Endometrium (tissue), 2 donors: ENCODE measurements at regions not wholly inside any gene's neighbourhood (a gene's known extent, or its start where the extent isn't known, plus 50 kb on each side); places are given as distances from the start of the nearest gene placed in this dataset.

ENCODE experiments used
- FAIRE-seq: peaks from 2 replicates; lab custom pipeline; 2012; peaks lifted over from hg19 to GRCh38; lab: Jason Lieb, UNC
- donor health status: control.
- donor health status: control.

DNA sequence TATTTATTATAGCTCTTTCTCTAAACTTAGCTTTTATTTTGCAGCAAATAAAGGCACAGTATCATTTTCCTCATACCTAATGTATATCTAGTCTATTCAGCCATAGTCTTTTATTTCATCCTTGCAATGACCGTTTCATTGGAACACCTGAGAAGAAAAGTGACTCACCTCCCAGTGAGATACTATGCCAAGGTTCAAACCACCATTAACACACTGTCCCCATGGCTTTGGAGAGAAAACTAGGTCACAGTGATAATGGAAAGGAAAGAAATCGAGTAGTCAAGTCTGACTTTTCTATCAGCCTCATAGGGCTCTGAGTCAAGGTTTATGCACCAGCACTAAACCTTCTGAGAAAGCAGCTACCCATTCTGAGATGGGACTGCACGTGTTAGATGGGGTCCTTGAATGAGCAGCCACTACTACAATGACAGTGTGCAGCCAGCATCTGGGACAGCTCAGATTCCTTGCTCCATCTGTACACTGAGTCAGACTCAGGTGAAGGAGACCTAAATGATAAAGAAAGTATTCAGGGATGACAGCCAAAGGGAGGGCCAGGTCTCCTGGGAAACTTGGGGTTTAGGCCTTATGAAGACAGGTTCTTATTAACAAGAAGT is 971.1 kb upstream of the ACVR2A start:
- FAIRE-seq: no peak

DNA sequence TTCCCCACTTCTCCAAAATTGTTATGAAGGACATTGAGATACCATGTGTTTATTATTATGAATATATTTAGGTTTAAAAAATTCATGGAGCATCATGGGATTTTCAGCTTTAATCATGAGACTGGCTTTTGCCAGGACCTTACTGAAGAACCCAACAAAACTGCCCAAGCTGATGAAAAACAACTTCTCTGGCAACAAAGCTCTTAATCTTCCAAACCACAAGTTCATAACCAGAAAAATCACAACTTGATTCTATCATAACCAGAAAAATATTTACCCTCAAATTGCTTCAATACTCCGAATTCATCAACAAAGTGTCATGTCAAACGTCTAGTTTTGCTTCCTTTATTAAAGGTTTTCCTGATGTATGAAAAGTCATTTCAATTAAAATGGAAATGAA is 971.8 kb upstream of the ACVR2A start:
- FAIRE-seq: no peak

DNA sequence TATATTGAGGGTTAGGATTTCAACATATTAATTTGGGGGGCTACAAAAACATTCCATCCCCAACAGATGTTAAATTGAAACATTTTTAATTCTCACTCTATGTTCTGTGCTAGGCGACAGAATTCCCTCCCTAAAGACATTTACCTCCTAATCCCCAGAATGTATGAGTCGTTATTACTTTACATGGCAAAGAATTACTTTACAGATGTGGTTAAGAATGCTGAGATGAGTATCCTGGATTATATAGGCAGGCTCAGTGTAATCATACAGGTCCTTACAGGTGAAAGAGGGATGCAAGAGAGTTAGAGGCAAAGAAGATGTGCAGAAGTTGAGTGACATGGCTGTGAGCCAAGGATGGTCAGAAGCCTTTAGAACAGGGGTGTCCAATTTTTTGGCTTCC is 974.1 kb upstream of the ACVR2A start:
- FAIRE-seq: no peak

DNA sequence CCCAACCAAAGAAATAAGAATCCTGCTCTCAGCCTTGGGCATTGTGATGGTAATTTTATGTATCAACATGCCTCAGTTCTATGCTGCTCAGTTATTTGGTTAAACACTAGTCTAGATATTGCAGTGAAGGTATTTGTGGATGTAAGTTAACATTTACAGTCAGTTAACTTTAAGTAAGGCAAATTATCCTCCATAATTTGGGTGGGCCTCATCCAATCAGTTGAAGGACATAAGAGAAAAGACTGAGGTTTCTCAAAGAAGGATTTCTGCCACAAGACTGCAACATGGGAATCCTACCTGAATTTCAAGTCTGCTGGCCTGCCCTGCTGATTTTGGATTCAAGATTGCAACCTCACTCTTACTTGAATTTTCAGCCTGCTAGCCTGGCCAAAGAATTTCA is 975.5 kb upstream of the ACVR2A start:
- no peak for FAIRE-seq

DNA sequence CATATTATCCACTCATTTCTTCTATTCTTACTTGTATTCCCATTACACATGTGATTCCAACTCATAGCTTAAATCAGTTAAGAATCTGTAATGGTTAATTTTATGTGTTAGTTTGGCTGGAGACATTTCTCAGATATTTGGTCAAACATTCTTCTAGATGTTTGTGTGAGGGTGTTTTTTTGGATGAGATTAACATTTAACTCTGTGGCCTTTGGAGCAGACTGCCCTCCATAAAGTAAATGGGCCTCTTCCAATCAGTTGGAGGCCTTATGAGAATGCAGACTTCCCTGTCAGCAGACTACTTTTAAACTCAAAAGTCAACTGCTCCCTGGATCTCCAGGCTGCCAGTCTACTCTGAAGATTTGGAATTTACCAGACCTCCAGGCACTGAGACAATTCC is 976.8 kb upstream of the ACVR2A start:
- no peak for FAIRE-seq

DNA sequence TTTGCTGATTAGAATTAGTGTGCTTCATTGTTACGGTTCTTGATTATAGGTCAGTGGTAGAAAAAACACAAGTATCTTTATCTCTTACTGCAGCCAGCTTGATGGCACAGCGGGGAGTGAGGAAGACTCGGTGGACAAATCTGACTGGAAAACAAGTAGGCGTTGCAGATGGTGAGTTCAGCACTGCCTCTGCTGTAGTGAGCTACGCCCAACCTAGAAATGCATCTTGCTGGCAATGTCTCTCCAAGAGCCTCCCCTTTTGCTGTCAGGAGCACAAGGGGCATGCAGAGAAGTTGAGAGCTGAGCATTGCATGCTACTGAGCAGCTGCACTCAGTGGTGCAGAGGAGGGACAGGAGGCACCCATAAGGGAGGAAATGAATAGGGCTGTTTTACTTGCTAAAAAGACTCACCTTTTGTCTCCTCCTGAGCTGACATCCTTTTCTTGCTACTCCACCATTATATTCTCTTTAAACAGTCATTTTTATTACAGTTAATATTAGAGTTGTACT is 977.3 kb upstream of the ACVR2A start:
- no peak for FAIRE-seq

DNA sequence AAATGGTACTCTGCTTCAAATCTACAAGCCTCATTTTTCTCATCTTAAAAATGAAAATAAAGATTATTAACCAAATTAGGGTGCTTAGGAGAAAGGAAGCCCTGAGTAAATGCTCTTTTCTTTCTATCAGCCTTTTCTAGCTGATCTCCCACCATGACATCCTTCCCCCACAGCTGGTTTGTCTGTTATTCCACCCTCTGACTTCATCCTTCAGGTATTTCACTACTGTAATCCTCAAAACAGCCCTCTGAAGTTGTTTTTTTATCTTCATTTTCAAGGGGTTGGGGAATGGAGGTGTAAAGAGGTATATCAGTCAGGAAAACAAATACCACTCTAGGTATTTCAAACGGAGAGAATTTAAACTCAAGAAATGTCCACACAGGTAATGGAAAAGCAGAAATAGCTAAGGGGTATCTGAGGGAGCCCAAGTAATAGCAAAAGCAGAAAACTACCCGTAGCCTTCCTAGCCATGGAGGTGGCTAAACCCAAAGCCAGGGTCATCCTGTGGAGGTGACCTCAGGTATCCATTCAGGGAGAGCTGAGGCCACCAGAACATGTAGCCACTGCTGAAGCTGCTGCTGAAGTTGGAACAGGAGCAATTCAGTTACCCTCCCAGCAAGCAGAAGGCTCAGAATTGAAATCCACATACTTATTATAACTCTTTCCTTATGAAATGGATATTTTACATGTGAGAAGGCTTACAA is 990.9 kb upstream of the ACVR2A start:
- no peak for FAIRE-seq

DNA sequence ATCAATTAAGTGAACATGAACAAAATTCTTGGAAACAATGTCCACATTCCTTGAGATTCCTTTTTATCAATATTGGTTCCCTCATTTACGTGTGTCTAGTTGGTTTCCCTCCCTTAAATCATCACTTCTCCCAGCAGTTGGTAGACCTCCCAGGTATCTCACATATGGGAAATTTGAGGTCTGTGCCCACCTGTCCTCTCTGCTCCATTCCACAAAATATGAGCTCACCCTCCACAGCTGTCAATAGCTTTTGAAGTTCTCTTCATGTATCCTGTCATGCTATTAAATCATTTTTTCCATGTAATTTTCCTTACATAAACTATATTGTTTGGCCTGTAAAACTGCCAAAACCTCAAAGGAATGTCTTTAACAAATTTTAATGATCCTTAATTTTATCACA is 992.2 kb upstream of the ACVR2A start:
- FAIRE-seq: no peak

DNA sequence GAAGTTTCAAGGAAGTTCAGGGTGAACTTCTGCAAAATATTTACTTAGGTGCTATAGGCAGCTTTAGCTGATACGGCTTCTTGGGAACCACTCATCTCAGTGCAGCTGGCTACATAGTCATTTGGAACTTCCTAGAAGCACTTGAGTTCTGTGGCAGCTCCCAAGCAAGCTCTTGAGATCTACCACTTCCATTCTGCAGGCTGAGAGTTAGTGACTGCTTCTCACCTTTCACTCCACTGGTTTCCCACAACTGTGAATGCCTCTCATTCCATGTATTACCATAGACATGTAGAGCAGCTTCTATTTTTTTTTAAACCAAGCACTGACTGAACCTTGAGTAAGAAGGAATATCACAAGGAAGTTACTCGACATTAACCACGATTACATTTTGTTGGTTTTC is 994.1 kb upstream of the ACVR2A start:
- no peak for FAIRE-seq

DNA sequence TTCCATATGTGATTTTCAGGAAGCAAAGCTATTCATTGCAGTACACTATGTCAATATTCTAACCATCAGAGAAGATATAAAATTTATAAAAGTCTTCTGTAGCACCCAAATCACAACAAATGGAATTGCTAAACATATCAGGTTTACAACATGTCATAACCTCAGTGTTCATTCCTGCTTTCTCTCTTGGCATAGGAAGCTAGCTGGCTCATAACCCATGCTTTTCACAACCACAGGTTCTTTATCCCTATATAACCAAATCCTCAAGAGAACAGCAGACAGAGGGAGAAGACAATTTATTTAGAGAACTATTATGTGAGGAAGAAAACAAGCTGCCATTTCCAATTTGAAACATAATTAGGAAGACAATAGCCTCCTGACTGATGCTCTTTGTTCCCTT is 997.0 kb upstream of the ACVR2A start:
- FAIRE-seq: no peak

DNA sequence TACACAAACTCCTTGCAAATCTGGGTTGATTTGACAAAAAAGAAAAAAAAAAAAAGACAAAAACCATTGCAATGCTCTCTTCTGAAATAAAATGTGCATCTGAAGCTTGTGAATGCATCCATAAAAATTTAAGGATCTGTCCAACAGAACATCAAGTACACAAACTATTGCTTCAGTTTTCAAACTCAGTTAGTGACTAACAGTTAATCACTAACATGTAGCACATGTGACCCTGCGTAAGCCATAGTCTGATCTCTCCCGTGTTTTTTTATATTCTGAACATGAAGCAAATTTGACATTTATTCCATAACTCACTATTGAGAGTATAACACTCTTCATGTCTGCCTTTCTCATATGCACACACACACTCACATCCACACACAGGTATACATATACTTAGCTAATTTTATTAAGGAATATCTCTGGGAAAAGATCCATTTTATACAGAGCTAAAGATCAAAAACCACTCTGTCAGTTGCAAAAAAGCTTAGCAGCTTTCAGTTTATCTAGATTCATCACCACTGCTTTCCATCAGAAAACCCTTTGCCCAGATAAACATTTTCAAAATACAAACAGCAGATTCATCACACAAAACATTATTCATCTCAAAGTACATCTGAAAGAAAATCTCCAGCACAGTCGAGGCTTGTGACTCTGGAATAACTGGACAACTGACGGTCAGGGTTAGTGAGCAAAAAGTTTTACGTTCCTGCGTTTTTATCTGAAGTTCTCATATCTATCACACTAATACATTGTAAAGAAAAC is 1000.4 kb upstream of the ACVR2A start:
- FAIRE-seq: no peak

DNA sequence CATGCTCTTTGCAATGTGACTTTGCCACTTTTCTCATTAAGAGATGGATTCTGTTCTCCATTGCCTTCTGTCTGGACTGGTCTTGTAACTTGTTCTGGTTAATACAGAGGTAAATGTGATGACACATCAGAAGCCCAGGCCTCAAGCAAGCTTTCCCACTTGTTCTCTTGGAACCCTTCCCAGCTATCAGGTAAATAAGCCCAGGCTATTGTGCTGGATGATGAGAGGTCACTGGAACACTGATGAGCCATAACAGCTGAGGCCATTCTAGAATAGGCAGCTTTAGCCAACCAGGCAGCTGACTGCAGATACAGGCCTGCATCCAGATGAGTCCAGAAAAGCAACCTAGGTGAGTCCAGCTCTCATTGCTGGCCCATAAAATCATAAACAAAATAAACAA is 1007.0 kb upstream of the ACVR2A start:
- FAIRE-seq: no peak

DNA sequence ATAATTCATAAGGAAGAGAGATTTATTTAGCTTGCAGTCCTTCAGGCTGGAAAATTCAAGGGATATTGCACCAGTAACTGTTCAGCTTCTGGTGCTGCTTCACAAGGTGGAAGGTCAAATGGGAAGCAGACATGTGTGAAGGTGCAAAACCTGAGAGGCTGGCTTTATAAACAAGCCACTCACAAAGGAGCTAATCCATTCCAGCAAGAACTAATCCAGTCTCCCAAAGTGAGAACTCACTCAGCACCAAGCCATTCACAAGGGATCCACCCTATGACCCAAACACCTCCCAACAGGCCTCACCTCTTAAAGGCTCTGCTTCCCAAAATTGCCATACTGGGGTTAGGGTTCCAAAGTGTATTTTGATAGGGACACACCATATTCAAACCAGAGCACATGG is 1018.4 kb upstream of the ACVR2A start:
- no peak for FAIRE-seq

DNA sequence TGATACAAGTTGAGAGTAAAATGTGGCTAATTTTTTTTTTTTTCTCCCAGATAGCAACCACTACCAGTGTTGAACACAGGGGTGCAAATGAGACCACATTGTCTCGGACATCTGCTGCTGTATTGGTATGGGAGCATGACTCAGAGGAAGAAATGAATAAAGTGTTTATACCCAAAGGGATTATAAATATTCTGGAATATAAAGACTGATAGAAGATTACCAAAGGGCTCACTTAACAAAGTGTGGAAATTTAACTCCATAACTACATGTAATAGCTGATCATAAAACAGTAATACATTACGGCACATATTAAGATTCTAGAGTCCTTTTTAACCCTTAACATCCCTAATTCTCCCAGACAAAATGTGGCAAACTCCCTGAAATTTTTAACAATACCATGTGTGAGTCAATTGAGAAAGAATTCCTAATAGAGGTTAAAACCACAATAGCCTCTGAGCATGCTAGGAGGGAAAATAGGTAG is 1023.0 kb upstream of the ACVR2A start:
- FAIRE-seq: no peak

DNA sequence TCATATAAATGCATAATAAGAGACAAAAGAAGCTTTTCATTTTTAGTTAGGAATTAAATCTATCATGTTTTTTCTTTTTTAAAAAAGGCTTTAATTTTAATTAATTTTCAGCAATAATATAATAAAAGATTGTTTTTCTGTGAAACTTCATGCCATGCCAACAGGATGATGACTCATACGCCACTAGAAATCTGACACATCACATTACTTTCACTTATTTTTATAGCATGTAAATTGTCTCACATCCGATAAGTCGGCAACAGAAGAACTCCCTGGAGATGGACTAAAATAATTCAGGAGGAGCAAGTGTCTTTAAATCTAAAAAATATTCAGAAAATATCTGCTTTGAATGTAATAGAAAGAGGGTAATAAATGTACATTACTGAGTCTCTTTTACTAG is 1024.2 kb upstream of the ACVR2A start:
- FAIRE-seq: no peak

DNA sequence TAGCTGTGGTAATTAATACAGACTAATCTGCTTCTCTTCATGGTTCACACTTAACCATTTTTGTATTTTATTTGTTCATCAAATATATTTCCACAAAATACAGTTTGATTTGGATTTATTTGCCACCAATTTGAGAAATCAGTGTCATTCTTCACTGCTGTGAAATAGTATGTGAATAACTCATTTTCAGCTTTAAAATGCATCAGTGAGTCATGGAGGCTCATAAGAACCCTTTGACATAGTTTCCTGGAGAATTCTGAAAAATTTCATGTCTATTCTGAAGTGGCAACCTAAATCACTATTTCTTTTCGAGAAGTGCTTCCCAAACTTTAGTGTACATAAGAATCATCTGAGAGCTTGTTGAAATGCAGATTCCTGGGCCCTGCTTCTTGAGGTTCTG is 1026.7 kb upstream of the ACVR2A start:
- FAIRE-seq: no peak

DNA sequence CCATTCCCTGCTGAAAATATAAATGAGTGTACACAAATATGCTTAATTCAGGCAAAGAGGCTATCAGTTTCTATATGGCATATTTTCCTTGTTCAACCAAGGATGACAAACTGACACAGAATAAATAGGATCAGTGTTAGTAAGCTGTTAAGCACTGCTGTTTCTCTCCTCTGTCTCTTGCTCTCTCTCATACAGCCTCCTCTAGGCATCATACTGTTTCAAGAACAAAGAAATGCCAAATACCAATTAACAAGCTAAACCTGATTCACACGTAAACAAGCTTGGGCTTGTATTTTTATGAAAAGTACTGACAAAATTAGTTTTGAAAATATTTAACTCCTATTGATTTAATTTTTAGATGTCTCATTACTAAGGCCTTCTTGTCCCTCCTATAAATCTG is 1027.2 kb upstream of the ACVR2A start:
- FAIRE-seq: no peak

DNA sequence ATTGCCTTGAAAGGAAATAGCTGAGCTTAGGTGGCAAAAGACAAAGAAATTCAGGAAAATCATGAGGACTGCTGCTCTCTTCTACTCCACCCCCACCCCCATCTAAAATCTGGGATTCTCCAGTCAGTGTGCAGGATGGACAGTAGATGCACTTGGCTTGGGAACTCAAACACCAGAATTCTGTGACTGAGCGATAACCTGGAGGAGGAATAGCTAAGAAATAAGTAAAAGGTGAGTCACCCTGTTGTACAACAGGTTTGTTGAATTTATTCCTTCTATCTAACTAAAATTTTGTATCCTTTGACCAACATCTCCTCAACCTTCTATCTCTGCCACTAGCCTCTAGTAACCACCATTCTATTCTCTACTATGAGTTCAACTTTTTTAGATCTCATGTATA is 1029.9 kb upstream of the ACVR2A start:
- no peak for FAIRE-seq

DNA sequence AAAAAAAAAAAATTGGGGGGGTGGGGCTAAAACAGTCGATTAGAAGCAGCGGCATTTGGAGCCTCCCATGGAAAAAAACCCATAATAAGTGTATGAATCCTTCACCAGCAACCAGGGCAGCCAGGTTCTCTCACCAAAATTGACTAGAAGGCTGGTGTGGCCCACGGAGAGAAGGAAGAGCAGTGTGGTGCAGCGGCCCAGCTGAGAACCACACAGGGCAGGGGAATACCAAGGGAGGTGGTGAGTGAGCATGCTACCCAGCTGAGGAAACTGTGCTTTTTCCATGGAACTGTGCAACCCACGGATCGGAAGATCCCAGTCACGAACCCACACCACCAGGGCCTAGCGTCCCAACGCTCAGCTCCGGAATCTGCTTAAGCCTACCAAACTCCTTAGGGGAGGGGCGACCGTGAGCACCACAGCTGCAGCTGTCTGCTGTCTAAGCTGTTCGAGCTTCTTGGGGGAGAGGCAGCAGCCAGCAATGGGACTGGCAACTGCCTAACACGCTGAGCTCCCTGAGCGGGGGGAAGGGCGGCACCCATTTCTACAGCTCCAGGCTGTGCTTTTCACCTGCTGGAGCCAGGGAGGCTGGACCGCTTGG is 1037.2 kb upstream of the ACVR2A start:
- no peak for FAIRE-seq

DNA sequence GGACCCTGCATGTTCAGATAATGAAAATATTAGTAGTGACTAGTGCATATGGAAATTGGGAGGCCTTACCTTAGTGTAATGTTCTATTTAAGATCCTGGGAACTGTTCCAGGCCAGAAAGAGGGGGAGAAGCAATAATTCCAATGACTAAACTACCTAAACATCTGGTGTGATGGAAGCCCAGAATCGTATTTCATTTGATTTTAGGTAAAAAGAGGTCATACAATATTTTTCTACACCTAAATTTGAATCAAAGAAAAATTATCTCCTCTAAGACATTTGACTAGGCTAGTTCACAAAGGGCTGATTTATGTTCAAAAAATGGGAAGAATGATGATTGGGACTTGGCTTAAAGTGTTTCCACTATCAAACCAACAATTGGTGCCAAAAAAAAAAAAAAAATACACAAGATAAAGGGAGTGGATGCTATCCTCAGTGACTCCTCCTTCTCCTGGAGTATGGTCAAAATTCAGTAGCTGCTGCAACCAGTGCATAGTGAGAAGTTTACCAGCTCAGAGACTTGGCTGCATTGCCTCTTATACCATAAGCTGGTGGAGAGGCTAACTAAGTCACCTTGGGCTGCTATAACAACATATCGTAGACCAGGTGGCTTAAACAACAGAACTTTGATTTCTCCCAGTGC is 1038.3 kb upstream of the ACVR2A start:
- no peak for FAIRE-seq

DNA sequence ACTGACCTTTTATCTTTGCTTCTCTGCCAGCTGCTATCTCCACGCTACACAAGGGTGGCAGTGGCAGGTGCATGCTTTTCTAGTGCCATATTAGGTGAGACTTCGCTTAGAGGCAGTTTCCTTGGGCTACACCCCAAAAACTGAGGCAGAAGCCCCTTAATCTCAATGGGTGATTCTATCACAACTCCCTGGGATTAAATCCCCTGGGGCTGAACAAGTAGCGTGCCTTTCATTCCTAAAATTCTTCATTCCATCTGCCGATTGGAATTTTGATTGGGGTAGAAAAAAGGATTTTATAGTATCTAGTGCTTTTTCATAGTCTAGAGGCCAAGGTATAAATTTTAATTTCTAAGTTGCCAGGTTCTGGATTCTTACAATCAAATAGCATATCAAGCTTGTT is 1040.5 kb upstream of the ACVR2A start:
- no peak for FAIRE-seq

DNA sequence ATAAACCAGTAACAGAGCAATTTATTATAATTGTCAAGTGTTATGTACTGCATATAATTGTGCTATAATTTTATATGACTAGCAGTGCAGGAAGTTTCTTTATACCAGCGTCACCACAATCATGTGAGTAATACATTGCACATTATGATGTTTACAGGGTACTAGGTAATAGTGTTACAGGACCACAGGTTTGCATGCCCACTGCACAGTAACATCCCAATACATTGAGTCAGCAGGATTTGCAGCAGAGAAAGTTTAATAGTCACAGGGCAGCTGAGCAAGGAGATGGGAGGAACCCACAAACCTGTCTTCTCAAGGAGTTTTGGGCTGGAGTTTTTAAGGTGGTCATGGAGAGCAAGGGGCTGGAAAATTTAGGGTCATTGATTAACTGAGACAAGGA is 1042.9 kb upstream of the ACVR2A start:
- FAIRE-seq: no peak
